Stomach smooth muscle (tissue), 2 donors: ENCODE measurements at regions not wholly inside any gene's neighbourhood (a gene's known extent, or its start where the extent isn't known, plus 50 kb on each side); places are given as distances from the start of the nearest gene placed in this dataset.
"Not testable (repeated sequence)": the region's sequence is repeated elsewhere in the genome, so short reads cannot be mapped to it uniquely, and the experiment has no call there.

Experiments
- H3K27ac ChIP-seq: one replicate; pipeline ENCODE4 v1.7.0; 2013; ENCODE audit warnings: mild to moderate bottlenecking, low read length, inconsistent platforms
- H3K27me3 ChIP-seq, 2 donors: one replicate each; pipeline ENCODE4 v1.7.0; 2013; ENCODE audit warnings: low read length in 2 of 2; ENCODE audit not compliant: insufficient read depth in 2 of 2, control insufficient read depth in 1 of 2
- H3K36me3 ChIP-seq, 2 donors: one replicate each; pipeline ENCODE4 v1.7.0; 2013; ENCODE audit warnings: low read length in 2 of 2; ENCODE audit not compliant: control insufficient read depth in 2 of 2, insufficient read depth in 2 of 2
- H3K4me1 ChIP-seq: one replicate; pipeline ENCODE4 v1.7.0; 2013; ENCODE audit warnings: low read length; ENCODE audit not compliant: control insufficient read depth, insufficient read depth
- H3K4me3 ChIP-seq, 2 donors: one replicate each; pipeline ENCODE4 v1.7.0; 2013; ENCODE audit warnings: low read length in 2 of 2
- H3K9ac ChIP-seq, 2 donors: one replicate each; pipeline ENCODE4 v1.7.0; 2013; ENCODE audit warnings: low read length in 2 of 2, mild to moderate bottlenecking in 1 of 2
- H3K9me3 ChIP-seq, 2 donors: one replicate each; pipeline ENCODE4 v1.7.0; 2013; ENCODE audit warnings: low read length in 2 of 2; ENCODE audit not compliant: control insufficient read depth in 2 of 2
- donor health status: healthy.
- donor health status: Pancreatic carcinoma.

GRCh38 chr12:124222368-124223245 is 72.3 kb upstream of the RFLNA start:
- no peak overlapping the region for H3K9ac ChIP-seq
- H3K27me3 ChIP-seq, result no peaks in the 10 kb centered on the region
- H3K4me3 ChIP-seq, result no peak overlapping the region
- H3K27ac ChIP-seq, result no peak overlapping the region
- no peaks in the 10 kb centered on the region for H3K4me1 ChIP-seq
- H3K36me3 ChIP-seq, result no peaks in the 10 kb centered on the region
- H3K9me3 ChIP-seq, result peaks cover 0 to 3% of the 10 kb centered on the region in 2 donors

- H3K27me3 ChIP-seq, H3K4me1 ChIP-seq, H3K36me3 ChIP-seq, H3K27ac ChIP-seq, H3K9me3 ChIP-seq, H3K9ac ChIP-seq, H3K4me3 ChIP-seq: not testable (repeated sequence)
These were observed 71.2 kb upstream of the RFLNA start for GRCh38 chr12:124223733-124224138.

GRCh38 chr12:124224535-124225110 is 70.3 kb upstream of the RFLNA start:
- no peaks in the 10 kb centered on the region for H3K36me3 ChIP-seq
- H3K4me3 ChIP-seq, result no peak overlapping the region
- H3K27me3 ChIP-seq, result no peaks in the 10 kb centered on the region
- H3K4me1 ChIP-seq, result no peaks in the 10 kb centered on the region
- no peak overlapping the region for H3K9ac ChIP-seq
- H3K27ac ChIP-seq, result no peak overlapping the region
- H3K9me3 ChIP-seq, result peaks cover 0 to 3% of the 10 kb centered on the region in 2 donors

GRCh38 chr12:124225730-124226129 is 69.2 kb upstream of the RFLNA start:
- H3K9me3 ChIP-seq, result peaks cover 0 to 2% of the 10 kb centered on the region in 2 donors
- H3K4me3 ChIP-seq, result no peak overlapping the region
- H3K9ac ChIP-seq, result no peak overlapping the region
- H3K27me3 ChIP-seq, result no peaks in the 10 kb centered on the region
- no peaks in the 10 kb centered on the region for H3K36me3 ChIP-seq
- H3K4me1 ChIP-seq, result no peaks in the 10 kb centered on the region
- no peak overlapping the region for H3K27ac ChIP-seq

GRCh38 chr12:124227951-124228711 is 66.8 kb upstream of the RFLNA start:
- no peak overlapping the region for H3K4me3 ChIP-seq
- H3K9ac ChIP-seq, result no peak overlapping the region
- H3K27me3 ChIP-seq, result no peaks in the 10 kb centered on the region
- H3K27ac ChIP-seq, result no peak overlapping the region
- H3K4me1 ChIP-seq, result no peaks in the 10 kb centered on the region
- H3K36me3 ChIP-seq, result no peaks in the 10 kb centered on the region
- H3K9me3 ChIP-seq, result peaks cover 0 to 7% of the 10 kb centered on the region in 2 donors

GRCh38 chr12:124229520-124229919 is 65.4 kb upstream of the RFLNA start:
- Histone ChIP-seq H3K36me3 (no peaks in the 10 kb centered on the region), H3K27ac (no peak overlapping the region), H3K9ac (no peak overlapping the region), H3K4me3 (no peak overlapping the region), H3K4me1 (no peaks in the 10 kb centered on the region), H3K27me3 (no peaks in the 10 kb centered on the region), H3K9me3 (peaks cover 0 to 7% of the 10 kb centered on the region in 2 donors)

- no peak overlapping the region for H3K27ac ChIP-seq
- H3K9ac ChIP-seq, result no peak overlapping the region
These were observed 64.7 kb upstream of the RFLNA start for GRCh38 chr12:124230117-124230757.

GRCh38 chr12:124230789-124231188 is 64.1 kb upstream of the RFLNA start:
- Histone ChIP-seq H3K36me3 (no peaks in the 10 kb centered on the region), H3K9ac (no peak overlapping the region), H3K27me3 (no peaks in the 10 kb centered on the region), H3K27ac (no peak overlapping the region), H3K4me3 (no peak overlapping the region), H3K9me3 (peaks cover 0 to 7% of the 10 kb centered on the region in 2 donors), H3K4me1 (no peaks in the 10 kb centered on the region)

More at GRCh38 chr12:124230117-124230757, 64.7 kb upstream of the RFLNA start:
- peaks cover 0 to 7% of the 10 kb centered on the region in 2 donors for H3K9me3 ChIP-seq
- no peaks in the 10 kb centered on the region for H3K4me1 ChIP-seq
- no peaks in the 10 kb centered on the region for H3K27me3 ChIP-seq
- no peaks in the 10 kb centered on the region for H3K36me3 ChIP-seq
- no peak overlapping the region for H3K4me3 ChIP-seq

GRCh38 chr12:124231980-124232653 is 62.8 kb upstream of the RFLNA start:
- no peak overlapping the region for H3K27ac ChIP-seq
- H3K4me1 ChIP-seq, result no peaks in the 10 kb centered on the region
- H3K9me3 ChIP-seq, result peaks cover 0 to 7% of the 10 kb centered on the region in 2 donors
- H3K36me3 ChIP-seq, result no peaks in the 10 kb centered on the region
- H3K9ac ChIP-seq, result no peak overlapping the region
- no peaks in the 10 kb centered on the region for H3K27me3 ChIP-seq
- no peak overlapping the region for H3K4me3 ChIP-seq

- no peaks in the 10 kb centered on the region for H3K36me3 ChIP-seq
- no peak overlapping the region for H3K27ac ChIP-seq
- peaks cover 0 to 7% of the 10 kb centered on the region in 2 donors for H3K9me3 ChIP-seq
- no peak overlapping the region for H3K4me3 ChIP-seq
- no peaks in the 10 kb centered on the region for H3K27me3 ChIP-seq
- no peak overlapping the region for H3K9ac ChIP-seq
- H3K4me1 ChIP-seq, result no peaks in the 10 kb centered on the region
These were observed 62.3 kb upstream of the RFLNA start for GRCh38 chr12:124232654-124232987.
